ENCODE measurements at regions not wholly inside any gene's neighbourhood (a gene's known extent, or its start where the extent isn't known, plus 50 kb on each side); places are given as distances from the start of the nearest gene placed in this dataset.

- no peak for DNase-seq (ENCODE audit: low spot score)
- no peak for TF ChIP-seq CTCF (IDR thresholded peaks at IDR 0.05; ENCODE audit: extremely low read depth, insufficient read depth, missing control alignments)
- in situ Hi-C loops (cut with MboI; ENCODE audit: low pct_unique_long_range_greater_than_20kb, low sequenced_read_pairs, unreplicated experiment): loop anchor here (25.0 kb wide), 2 partner anchors 632 to 757 kb away; no protein-coding TSS in a partner anchor
Measured at GRCh38 chr21:15494481-15494880, 235.3 kb upstream of the USP25 start.

GRCh38 chr21:15495965-15496364 lies 233.8 kb upstream of the USP25 start:
- no peak for TF ChIP-seq CTCF (IDR thresholded peaks at IDR 0.05; ENCODE audit: extremely low read depth, insufficient read depth, missing control alignments)
- no peak for DNase-seq (ENCODE audit: low spot score)
- in situ Hi-C loops (cut with MboI; ENCODE audit: low pct_unique_long_range_greater_than_20kb, low sequenced_read_pairs, unreplicated experiment): loop anchor here (25.0 kb wide), 2 partner anchors 634 to 759 kb away; no protein-coding TSS in a partner anchor

GRCh38 chr21:15496911-15497310 lies 232.9 kb upstream of the USP25 start:
- no peak for DNase-seq (ENCODE audit: low spot score)
- in situ Hi-C loops (cut with MboI; ENCODE audit: low pct_unique_long_range_greater_than_20kb, low sequenced_read_pairs, unreplicated experiment): loop anchor here (25.0 kb wide), 2 partner anchors 635 to 760 kb away; no protein-coding TSS in a partner anchor
- no peak for TF ChIP-seq CTCF (IDR thresholded peaks at IDR 0.05; ENCODE audit: extremely low read depth, insufficient read depth, missing control alignments)

- in situ Hi-C loops (cut with MboI; ENCODE audit: low pct_unique_long_range_greater_than_20kb, low sequenced_read_pairs, unreplicated experiment): loop anchor here (25.0 kb wide), 2 partner anchors 636 to 761 kb away; no protein-coding TSS in a partner anchor
- DNase-seq (ENCODE audit: low spot score): no peak
- no peak for TF ChIP-seq CTCF (IDR thresholded peaks at IDR 0.05; ENCODE audit: extremely low read depth, insufficient read depth, missing control alignments)
Measured at GRCh38 chr21:15498455-15498854, 231.3 kb upstream of the USP25 start.

GRCh38 chr21:15506086-15506485 lies 223.7 kb upstream of the USP25 start:
- no peak for TF ChIP-seq CTCF (IDR thresholded peaks at IDR 0.05; ENCODE audit: extremely low read depth, insufficient read depth, missing control alignments)
- in situ Hi-C loops (cut with MboI; ENCODE audit: low pct_unique_long_range_greater_than_20kb, low sequenced_read_pairs, unreplicated experiment): no loop called here
- no peak for DNase-seq (ENCODE audit: low spot score)

DNA sequence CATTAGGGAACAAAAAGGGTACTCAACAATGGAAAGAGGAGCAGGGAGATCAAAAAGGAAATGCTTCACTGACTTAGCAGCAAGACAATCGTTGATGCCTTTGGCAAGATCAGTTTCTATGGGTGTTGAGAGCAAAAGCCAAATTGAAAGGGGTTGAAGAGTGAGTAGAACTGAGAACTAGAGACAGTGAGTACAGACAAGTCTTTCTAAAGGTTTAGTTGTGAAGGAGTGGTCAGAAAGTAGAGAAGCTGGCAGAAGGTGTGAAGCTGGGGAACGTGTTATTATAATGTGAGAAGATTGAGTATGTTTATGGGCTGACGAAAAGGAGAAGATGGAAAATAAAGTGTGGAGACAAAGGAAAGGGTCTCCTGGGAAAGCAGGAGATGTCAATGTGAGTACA lies 221.2 kb upstream of the USP25 start:
- TF ChIP-seq CTCF (IDR thresholded peaks at IDR 0.05; ENCODE audit: extremely low read depth, insufficient read depth, missing control alignments): no peak
- in situ Hi-C loops (cut with MboI; ENCODE audit: low pct_unique_long_range_greater_than_20kb, low sequenced_read_pairs, unreplicated experiment): no loop called here

More for the DNA sequence above, 221.2 kb upstream of the USP25 start:
- DNase-seq (ENCODE audit: low spot score): no peak
